ENCODE measurements at regions not wholly inside any gene's neighbourhood (a gene's known extent, or its start where the extent isn't known, plus 50 kb on each side); places are given as distances from the start of the nearest gene placed in this dataset.

- intact Hi-C loops (cut with DNase I), result no loop called here
- Histone ChIP-seq H3K27ac (replicated peaks in 1 of 4) (no peak overlapping the region), H3K9me3 (peaks cover 0 to 4% (median 2%) of the 10 kb centered on the region in 4 donors)
Observed at GRCh38 chr20:51287628-51288413, 254.7 kb downstream of the NFATC2 start.

GRCh38 chr20:51286758-51287157, 255.8 kb downstream of the NFATC2 start:
- no peak for DNase-seq (ENCODE audit: extremely low spot score)
- peaks cover 0 to 4% (median 2%) of the 10 kb centered on the region in 4 donors for H3K9me3 ChIP-seq
- no peaks in the 10 kb centered on the region for H3K4me1 ChIP-seq
- H3K4me3 ChIP-seq, result no peak overlapping the region
- H3K27ac ChIP-seq (replicated peaks in 1 of 4), result no peak overlapping the region
- no peaks in the 10 kb centered on the region for H3K27me3 ChIP-seq
- WGBS, result 30% methylated on average over 1 of the region's 1 CpG
- no peak for TF ChIP-seq POLR2A (IDR thresholded peaks at IDR 0.05; ENCODE audit: low read depth)
- TF ChIP-seq POLR2AphosphoS5 (IDR thresholded peaks at IDR 0.05), result no peak
- TF ChIP-seq CTCF (IDR thresholded peaks at IDR 0.05), result no peak
- no peak for TF ChIP-seq EP300 (IDR thresholded peaks at IDR 0.05)
- intact Hi-C loops (cut with DNase I), result no loop called here
- H3K36me3 ChIP-seq, result no peaks in the 10 kb centered on the region

More at GRCh38 chr20:51287628-51288413, 254.7 kb downstream of the NFATC2 start:
- Histone ChIP-seq H3K36me3 (no peaks in the 10 kb centered on the region), H3K27me3 (no peaks in the 10 kb centered on the region), H3K4me3 (no peak overlapping the region), H3K4me1 (no peaks in the 10 kb centered on the region)
- no peak for DNase-seq (ENCODE audit: extremely low spot score)
- WGBS, result 62% methylated on average over 4 of the region's 5 CpGs
- TF ChIP-seq POLR2AphosphoS5 (IDR thresholded peaks at IDR 0.05) (no peak), POLR2A (IDR thresholded peaks at IDR 0.05; ENCODE audit: low read depth) (no peak), CTCF (IDR thresholded peaks at IDR 0.05) (no peak), EP300 (IDR thresholded peaks at IDR 0.05) (no peak)

GRCh38 chr20:51285684-51286083, 256.8 kb downstream of the NFATC2 start:
- H3K27ac ChIP-seq (replicated peaks in 1 of 4), result no peak overlapping the region
- no peaks in the 10 kb centered on the region for H3K36me3 ChIP-seq
- intact Hi-C loops (cut with DNase I), result no loop called here
- H3K27me3 ChIP-seq, result no peaks in the 10 kb centered on the region
- no peak for DNase-seq (ENCODE audit: extremely low spot score)
- 66% methylated on average over 4 of the region's 4 CpGs for WGBS
- no peaks in the 10 kb centered on the region for H3K4me1 ChIP-seq
- peaks cover 0 to 4% (median 2%) of the 10 kb centered on the region in 4 donors for H3K9me3 ChIP-seq
- TF ChIP-seq POLR2A (IDR thresholded peaks at IDR 0.05; ENCODE audit: low read depth) (no peak), POLR2AphosphoS5 (IDR thresholded peaks at IDR 0.05) (no peak)
- no peak overlapping the region for H3K4me3 ChIP-seq

- 73% methylated on average over 6 of the region's 6 CpGs for WGBS
- intact Hi-C loops (cut with DNase I), result no loop called here
- H3K27ac ChIP-seq (replicated peaks in 1 of 4), result no peak overlapping the region
Observed at GRCh38 chr20:51284871-51285270, 257.6 kb downstream of the NFATC2 start.

More at GRCh38 chr20:51284871-51285270, 257.6 kb downstream of the NFATC2 start:
- peaks cover 0 to 5% (median 2%) of the 10 kb centered on the region in 4 donors for H3K9me3 ChIP-seq
- no peaks in the 10 kb centered on the region for H3K36me3 ChIP-seq
- no peak overlapping the region for H3K4me3 ChIP-seq
- H3K27me3 ChIP-seq, result peaks cover 0 to 6% (median 0%) of the 10 kb centered on the region in 4 donors
- H3K4me1 ChIP-seq, result no peaks in the 10 kb centered on the region
- no peak for DNase-seq (ENCODE audit: extremely low spot score)
- TF ChIP-seq CTCF (IDR thresholded peaks at IDR 0.05) (no peak), POLR2A (IDR thresholded peaks at IDR 0.05; ENCODE audit: low read depth) (no peak), EP300 (IDR thresholded peaks at IDR 0.05) (no peak), POLR2AphosphoS5 (IDR thresholded peaks at IDR 0.05) (no peak)

All from esophagus muscularis mucosa (tissue), 4 donors.